Motor neuron (in vitro differentiated cells): ENCODE measurements at regions not wholly inside any gene's neighbourhood (a gene's known extent, or its start where the extent isn't known, plus 50 kb on each side); places are given as distances from the start of the nearest gene placed in this dataset.
A peak's percentile ranks its signal among the peaks of the same experiment; 100 is the strongest.

ENCODE experiments used
- ATAC-seq, 8 experiments: fragments of 200-7000 bp; cut with Tn5 transposase; replicated peaks in 6 of 8; 2 replicates each; pipeline ENCODE4 v1.8.0; 2021; ENCODE audit warnings: mild to moderate bottlenecking in 8 of 8, moderate library complexity in 8 of 8
- H3K27ac ChIP-seq, 2 donors: fragments of 250-450 bp; sonication (Bioruptor Pico); 2 replicates each; pipeline ENCODE4 v1.9.0; 2021; ENCODE audit warnings: antibody characterized with exemption in 2 of 2, mild to moderate bottlenecking in 2 of 2, moderate library complexity in 1 of 2
- H3K4me1 ChIP-seq, 2 donors: fragments of 250-450 bp; sonication (Bioruptor Pico); replicated peaks in 1 of 2; 2 replicates each; pipeline ENCODE4 v1.6.1; 2021; ENCODE audit warnings: antibody characterized with exemption in 2 of 2, mild to moderate bottlenecking in 2 of 2, moderate library complexity in 1 of 2
- H3K4me3 ChIP-seq, 5 donors: fragments of 250-450 bp; sonication (Bioruptor Pico); 2 replicates each; pipeline ENCODE4 v1.9.0; 2021; ENCODE audit warnings: antibody characterized with exemption in 5 of 5, mild to moderate bottlenecking in 5 of 5, moderate library complexity in 4 of 5
- WGBS, 10 experiments: fragments of 450-650 bp; shearing (Covaris generic); methylation state at CpG; one replicate each; pipeline ENCODE4 v1.0.0; 2022; 5-methylcytosine and 5-hydroxymethylcytosine counted together
- in situ Hi-C, 9 experiments: fragments of 400-800 bp; cut with MboI; loops; one replicate each; pipeline ENCODE4 v1.15.0; 2021; ENCODE audit warnings: low sequenced_read_pairs in 9 of 9, low pct_unique_long_range_greater_than_20kb in 2 of 9; ENCODE audit not compliant: unreplicated experiment in 9 of 9

DNA sequence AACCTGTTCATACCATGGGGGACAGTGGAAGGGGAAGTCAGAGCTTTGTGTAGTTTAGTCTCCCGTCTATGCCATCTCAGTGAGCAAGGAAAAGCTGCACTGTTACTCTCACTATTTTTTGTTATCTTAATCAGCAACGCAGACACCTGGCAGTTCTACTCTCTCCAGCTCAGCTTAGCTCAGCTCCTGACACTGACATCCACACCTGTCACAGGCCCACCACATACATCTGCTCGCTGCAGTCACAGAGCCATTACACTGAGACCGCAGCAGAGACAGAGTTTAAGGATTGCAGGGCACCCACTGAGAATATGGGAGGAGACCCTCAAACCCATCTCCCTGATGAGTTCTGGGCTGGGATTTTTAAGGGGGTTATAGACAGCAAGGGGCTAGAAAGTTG is 257.3 kb upstream of the AKR1E2 start:
- no peak for ATAC-seq
- H3K4me3 ChIP-seq, result no peak overlapping the region
- H3K27ac ChIP-seq, result no peak overlapping the region
- WGBS, 10 experiments, result 60 to 100% (median 100%) methylated on average over 1 to 3 of the region's 4 CpGs; no CpG with 5 or more reads in 6 of the 10 experiments
- H3K4me1 ChIP-seq, result no peaks in the 10 kb centered on the region
- in situ Hi-C loops, result no loop called here

DNA sequence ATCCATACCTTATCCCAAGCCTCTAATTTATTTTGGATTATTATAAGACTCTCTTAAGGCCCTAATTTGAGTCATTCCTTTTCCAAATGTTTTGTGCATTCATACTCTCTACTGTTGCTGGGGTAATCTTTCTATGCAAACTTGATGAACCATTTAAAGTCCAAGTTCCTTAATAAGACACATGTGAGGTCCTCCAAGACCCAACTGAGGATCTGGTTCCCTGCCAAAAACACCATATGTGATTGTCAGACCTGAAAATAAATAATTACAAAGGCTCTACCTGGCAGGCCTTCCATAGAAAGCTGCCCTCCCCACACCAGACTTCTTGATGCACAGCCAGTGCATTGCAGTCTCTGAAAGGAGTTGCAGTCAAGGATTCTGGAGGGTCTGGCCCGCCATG is 257.9 kb upstream of the AKR1E2 start:
- Histone ChIP-seq H3K4me3 (no peak overlapping the region), H3K4me1 (no peaks in the 10 kb centered on the region), H3K27ac (no peak overlapping the region)
- in situ Hi-C loops, result no loop called here
- 73 to 100% (median 85%) methylated on average over 1 of the region's 1 CpG; no CpG with 5 or more reads in 6 of the 10 experiments for WGBS, 10 experiments
- ATAC-seq, result no peak

DNA sequence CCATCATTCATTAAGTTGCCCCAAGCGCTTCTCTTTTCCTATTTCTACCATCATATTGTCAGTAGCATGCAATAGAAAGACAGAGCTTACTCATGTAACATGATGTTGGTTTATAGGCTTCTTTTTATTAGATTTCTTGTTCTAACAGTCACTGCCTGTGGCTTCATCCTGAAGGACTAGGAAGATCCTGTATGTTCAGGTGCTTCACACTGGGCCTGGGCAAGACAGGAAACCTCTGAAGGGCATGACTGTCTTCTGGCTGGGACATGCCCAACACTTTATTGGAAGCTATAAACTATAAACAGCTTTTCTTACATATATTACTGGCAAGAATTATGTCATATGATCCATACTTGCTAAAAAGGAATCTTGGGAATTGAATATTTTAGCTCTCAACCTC is 258.4 kb upstream of the AKR1E2 start:
- in situ Hi-C loops, result no loop called here
- Histone ChIP-seq H3K4me1 (no peaks in the 10 kb centered on the region), H3K4me3 (no peak overlapping the region), H3K27ac (no peak overlapping the region)
- ATAC-seq, result peak in 1 of 8 experiments; percentile 35
- 92 to 100% (median 100%) methylated on average over 1 of the region's 1 CpG; no CpG with 5 or more reads in 1 of the 10 experiments for WGBS, 10 experiments

DNA sequence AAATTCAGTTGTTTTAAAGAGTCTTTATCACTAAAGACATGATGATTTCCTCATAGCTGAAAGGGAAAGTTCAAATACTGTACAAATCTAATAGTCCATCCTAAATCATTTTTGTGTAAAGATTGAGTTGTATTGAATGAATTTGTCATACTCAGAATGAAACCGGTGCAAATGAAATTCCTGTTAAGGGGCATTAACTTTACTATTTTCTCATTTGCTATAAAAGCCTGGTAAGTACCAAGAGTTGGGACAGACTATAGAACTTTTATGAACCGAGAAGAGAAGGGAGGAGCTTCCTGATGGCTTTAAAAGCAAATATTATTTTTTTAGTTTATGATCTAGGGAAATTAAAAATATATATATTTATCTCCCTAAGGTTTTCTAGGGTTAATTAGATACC is 260.0 kb upstream of the AKR1E2 start:
- WGBS, 10 experiments, result 60 to 96% (median 79%) methylated on average over 1 to 2 of the region's 2 CpGs
- in situ Hi-C loops, result no loop called here
- H3K4me1 ChIP-seq, result no peaks in the 10 kb centered on the region
- ATAC-seq, result no peak
- H3K4me3 ChIP-seq, result no peak overlapping the region
- H3K27ac ChIP-seq, result no peak overlapping the region

DNA sequence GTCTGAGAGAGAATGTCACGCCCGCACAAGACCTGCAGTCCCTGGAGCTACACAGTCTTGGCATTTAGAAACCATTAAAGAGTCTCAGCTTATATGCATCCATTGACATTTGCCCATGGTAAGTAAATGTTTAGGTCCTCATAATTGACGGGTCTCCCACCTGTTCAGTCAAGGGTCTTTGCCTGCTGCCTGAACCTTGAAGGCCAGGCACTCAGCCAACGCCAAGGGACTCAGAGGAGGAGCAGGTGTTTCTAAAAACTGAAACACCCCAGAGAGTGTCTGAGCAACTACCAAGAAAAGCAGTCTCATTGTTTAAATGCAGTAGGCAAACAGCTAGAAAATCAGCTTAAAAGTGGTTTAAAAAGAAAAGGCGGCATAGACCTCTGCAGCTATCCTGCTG is 264.7 kb upstream of the AKR1E2 start:
- WGBS, 10 experiments, result 29 to 100% (median 90%) methylated on average over 1 to 5 of the region's 5 CpGs; no CpG with 5 or more reads in 2 of the 10 experiments
- H3K27ac ChIP-seq, result no peak overlapping the region
- peaks cover 0 to 6% of the 10 kb centered on the region in 2 donors for H3K4me1 ChIP-seq
- ATAC-seq, result no peak
- in situ Hi-C loops, result no loop called here
- no peak overlapping the region for H3K4me3 ChIP-seq

DNA sequence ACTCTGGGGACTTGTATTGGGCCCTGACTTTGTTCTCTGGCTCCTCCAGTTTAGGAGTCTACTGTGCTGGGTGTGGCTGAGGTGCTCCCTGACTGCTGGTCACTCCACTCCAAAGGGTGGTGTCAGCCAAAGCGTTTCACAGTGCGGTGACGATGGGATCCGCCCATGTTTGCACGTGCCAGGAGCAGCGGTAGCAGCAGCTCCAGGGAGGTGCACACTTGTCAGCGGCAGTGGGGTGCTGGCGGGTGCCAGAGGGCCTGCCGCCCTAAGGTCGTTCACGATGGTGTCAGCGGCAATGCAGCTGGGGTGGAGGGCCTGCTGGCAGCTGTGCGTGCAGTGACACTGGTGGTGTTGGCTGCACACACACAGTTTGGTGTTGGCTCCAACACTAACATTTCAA is 268.5 kb upstream of the AKR1E2 start:
- WGBS, 10 experiments, result 70 to 100% (median 95%) methylated on average over 1 to 11 of the region's 13 CpGs; no CpG with 5 or more reads in 1 of the 10 experiments
- no peak overlapping the region for H3K4me3 ChIP-seq
- in situ Hi-C loops, result no loop called here

DNA sequence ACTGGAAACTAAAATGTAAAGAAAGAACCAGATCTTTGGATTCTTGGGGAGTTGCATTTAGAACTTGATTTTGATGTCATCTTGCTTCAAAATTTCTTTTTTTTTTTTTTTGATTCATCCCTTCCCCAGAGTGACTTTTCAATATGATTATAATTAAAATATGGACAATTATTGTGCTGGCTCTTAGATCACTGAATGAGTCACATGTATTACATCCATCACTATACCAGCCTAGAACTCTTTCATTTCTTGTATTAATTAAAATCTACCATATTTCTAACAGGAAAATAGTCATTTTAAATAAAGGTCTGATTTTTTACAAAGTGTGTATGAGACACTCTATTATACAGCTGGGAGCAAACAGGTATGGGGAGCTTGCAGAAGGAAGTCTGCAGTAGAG is 269.5 kb upstream of the AKR1E2 start:
- in situ Hi-C loops, result no loop called here
- peak in 3 of 8 experiments; percentile 37 to 73 (median 59) for ATAC-seq
- peaks cover 0 to 6% of the 10 kb centered on the region in 2 donors for H3K4me1 ChIP-seq
- H3K4me3 ChIP-seq, result no peak overlapping the region
- no peak overlapping the region for H3K27ac ChIP-seq

More for the DNA sequence above, 268.5 kb upstream of the AKR1E2 start:
- Histone ChIP-seq H3K27ac (no peak overlapping the region), H3K4me1 (peaks cover 0 to 6% of the 10 kb centered on the region in 2 donors)
- no peak for ATAC-seq

DNA sequence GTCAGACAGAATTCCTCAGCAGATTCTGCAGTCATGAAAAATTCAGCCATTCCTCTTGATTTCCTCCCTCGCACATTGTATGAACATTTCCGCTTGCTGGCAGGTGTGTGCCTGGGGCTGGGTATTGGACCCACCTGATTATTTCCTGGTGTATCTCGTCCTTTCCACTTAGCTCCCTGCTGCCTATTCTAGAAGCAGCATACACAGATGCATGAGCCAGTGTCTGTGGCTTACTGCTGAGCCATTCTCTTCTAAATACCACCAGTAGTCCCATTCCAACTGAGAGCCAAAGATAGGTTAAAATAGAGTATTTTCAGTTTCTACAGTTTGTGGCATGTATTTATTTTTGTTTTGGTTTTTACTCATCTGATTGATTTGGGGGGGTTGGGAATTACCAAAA is 270.1 kb upstream of the AKR1E2 start:
- no peak overlapping the region for H3K27ac ChIP-seq
- H3K4me3 ChIP-seq, result no peak overlapping the region
- WGBS, 10 experiments, result 50 to 100% (median 70%) methylated on average over 1 to 3 of the region's 3 CpGs; no CpG with 5 or more reads in 3 of the 10 experiments
- H3K4me1 ChIP-seq, result peaks cover 0 to 6% of the 10 kb centered on the region in 2 donors
- no peak for ATAC-seq
- in situ Hi-C loops, result no loop called here

DNA sequence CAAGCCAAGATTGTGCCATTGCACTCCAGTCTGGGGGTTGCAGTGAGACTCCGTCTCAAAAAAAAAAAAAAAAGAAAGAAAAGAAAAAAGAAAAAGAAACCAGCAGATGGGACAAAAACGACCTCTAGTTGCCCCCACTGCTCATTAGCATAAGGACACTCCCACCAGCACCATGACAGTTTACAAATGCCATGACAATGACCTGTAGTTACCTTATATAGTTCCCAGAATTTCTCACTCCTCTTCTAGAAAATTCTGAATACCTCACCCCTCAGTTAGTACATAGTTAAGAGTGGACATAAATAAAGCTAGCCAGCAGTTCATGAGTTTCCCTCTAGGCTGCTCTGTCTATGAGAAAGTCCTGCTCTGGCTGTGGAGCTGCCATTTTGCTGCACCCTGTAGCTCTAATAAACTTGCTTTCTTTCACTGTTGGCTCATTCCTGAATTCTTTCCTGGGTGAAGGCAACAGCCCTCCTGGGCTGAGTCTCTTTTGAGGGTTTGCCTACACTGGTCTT is 276.8 kb upstream of the AKR1E2 start:
- Histone ChIP-seq H3K4me1 (peaks cover 2 to 5% of the 10 kb centered on the region in 2 donors), H3K4me3 (no peak overlapping the region), H3K27ac (no peak overlapping the region)
- in situ Hi-C loops, result no loop called here
- WGBS, 10 experiments, result 17 to 100% (median 60%) methylated on average over 1 to 2 of the region's 2 CpGs; no CpG with 5 or more reads in 1 of the 10 experiments
- peak in 7 of 8 experiments; percentile 33 to 70 (median 46) for ATAC-seq

DNA sequence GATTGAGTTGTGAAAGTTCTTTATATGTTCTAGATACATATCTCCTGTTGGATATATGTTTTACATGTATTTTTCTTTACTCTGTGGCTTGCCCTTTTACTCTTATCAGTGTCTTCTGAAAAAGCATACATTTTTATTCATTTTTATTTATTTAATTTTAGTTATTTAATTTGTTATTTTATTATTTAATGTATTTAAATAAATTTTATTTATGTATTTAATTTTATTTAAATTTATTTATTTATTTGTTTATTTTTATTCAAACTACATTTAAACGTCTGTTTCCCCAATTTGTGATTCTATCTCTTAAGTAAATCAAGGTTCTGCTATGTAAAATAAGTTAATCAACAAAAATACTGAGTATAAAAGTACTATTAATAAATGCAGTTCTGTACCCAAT is 279.1 kb upstream of the AKR1E2 start:
- Histone ChIP-seq H3K27ac (no peak overlapping the region), H3K4me3 (no peak overlapping the region), H3K4me1 (peaks cover 2 to 10% of the 10 kb centered on the region in 2 donors)
- in situ Hi-C loops, result no loop called here
- no peak for ATAC-seq
- 72 to 100% (median 80%) methylated on average over 1 of the region's 1 CpG; no CpG with 5 or more reads in 1 of the 10 experiments for WGBS, 10 experiments

DNA sequence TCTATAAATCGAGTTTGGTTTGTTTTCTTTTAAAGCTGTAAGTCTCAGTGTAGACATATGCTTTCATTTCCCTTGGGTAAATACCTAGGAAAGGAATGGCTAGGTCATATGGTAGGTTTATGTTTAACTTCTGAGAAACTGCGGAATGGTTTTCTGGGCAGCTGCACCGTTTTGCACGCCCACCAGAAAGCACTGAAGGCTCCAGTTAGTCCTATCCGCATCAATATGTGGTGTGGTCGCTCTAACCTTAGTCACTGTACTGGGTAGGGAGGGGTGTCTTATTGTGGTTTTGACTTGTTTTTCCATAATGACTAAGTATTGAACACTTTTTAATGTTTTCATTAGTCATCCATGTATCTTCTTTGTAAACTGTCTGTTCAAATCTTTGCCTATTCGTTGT is 279.5 kb upstream of the AKR1E2 start:
- ATAC-seq, result peak in 2 of 8 experiments; percentile 95 to 98
- Histone ChIP-seq H3K4me3 (no peak overlapping the region), H3K27ac (no peak overlapping the region), H3K4me1 (peaks cover 2 to 10% of the 10 kb centered on the region in 2 donors)
- 4 to 100% (median 73%) methylated on average over 1 to 7 of the region's 7 CpGs for WGBS, 10 experiments
- in situ Hi-C loops, result no loop called here

DNA sequence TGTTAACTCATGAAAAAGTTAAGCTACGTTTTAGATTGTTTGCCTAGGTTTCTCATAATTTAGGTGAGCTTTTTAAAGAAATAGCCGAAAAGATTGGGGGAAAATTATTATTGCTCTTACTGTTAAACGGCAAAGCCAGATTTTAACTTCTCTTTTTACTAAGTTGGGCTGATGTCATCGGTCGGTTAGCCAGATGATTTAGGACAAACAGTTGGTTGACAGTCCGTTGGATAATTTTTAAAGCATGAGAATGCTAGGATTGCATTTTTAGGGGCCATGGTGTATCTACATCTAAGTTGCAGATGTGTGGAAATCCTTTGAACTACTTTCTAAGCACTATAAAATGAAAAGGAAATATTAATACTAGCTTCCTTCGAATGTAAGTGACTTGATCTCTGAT is 280.9 kb upstream of the AKR1E2 start:
- ATAC-seq, result no peak
- Histone ChIP-seq H3K4me3 (no peak overlapping the region), H3K27ac (no peak overlapping the region), H3K4me1 (peaks cover 2 to 10% of the 10 kb centered on the region in 2 donors)
- WGBS, 10 experiments, result 6 to 100% (median 90%) methylated on average over 1 to 7 of the region's 7 CpGs; no CpG with 5 or more reads in 1 of the 10 experiments
- in situ Hi-C loops, result no loop called here

DNA sequence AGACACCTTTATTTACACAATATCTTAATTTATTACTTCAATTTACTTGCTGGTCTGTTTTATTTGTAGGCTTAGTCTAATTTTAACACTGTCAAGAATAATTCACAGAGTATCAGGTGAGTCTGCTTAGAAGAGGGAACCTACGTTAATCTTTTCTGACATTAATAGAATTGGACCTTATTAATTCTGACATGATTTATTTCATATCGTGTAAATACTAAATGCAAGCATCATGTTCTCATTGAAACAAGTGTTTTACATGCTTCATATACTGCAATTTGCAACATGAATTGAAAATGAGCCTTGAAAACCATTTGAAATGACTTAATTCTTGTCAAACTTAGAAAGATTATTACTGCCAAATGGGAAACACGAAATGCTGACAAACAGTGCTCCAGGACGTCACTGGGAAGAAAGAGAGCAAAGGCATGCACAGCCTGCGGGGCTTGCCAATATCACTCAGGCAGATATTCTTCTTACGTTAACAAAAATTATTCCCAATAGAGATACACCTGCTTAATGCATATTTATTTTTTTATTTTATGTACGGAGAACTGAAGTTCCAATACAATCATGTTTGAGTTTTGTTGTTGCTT is 282.0 kb upstream of the AKR1E2 start:
- peak in 5 of 8 experiments; percentile 92 to 95 (median 93) for ATAC-seq
- H3K4me3 ChIP-seq, result no peak overlapping the region
- H3K4me1 ChIP-seq, result peaks cover 2 to 10% of the 10 kb centered on the region in 2 donors
- H3K27ac ChIP-seq, result no peak overlapping the region
- in situ Hi-C loops, result no loop called here
- WGBS, 10 experiments, result 12 to 84% (median 44%) methylated on average over 2 to 7 of the region's 7 CpGs

DNA sequence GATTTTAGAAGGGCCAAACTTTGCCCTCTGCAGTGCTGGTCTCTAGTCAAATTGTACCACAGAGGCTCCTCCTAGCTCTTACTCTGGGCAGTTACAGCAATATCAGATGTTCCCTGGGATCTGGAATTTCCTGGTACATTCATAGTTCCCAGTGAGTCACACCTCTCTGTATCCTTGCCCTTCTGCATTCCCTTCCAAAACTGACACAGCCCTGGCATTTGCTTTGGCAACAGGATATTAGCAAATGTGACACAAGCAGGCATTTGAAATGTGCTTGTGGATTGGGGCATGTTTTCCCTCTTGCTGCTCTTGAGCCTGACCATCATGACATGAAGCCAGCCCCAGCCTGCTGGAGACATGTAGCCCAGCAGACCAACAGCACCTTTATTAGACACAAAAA is 284.7 kb upstream of the AKR1E2 start:
- Histone ChIP-seq H3K4me3 (no peak overlapping the region), H3K4me1 (peaks cover 0 to 10% of the 10 kb centered on the region in 2 donors), H3K27ac (no peak overlapping the region)
- in situ Hi-C loops, result no loop called here
- ATAC-seq, result peak in 3 of 8 experiments; percentile 74 to 99 (median 98)
